DMS 273 treated with DMSO at 0.1 percent for 48 hours (cell line): ENCODE measurements at regions not wholly inside any gene's neighbourhood (a gene's known extent, or its start where the extent isn't known, plus 50 kb on each side); places are given as distances from the start of the nearest gene placed in this dataset.

Source experiments
- DNase-seq: peaks from one replicate; lab custom pipeline; 2025; lab: John Stamatoyannopoulos, UW

GRCh38 chr12:87157791-87158190 is 871.4 kb downstream of the C12orf50 start:
- no peak for DNase-seq

GRCh38 chr12:87155621-87156020 is 873.6 kb downstream of the C12orf50 start:
- DNase-seq: no peak

GRCh38 chr12:87152841-87153528 is 876.2 kb downstream of the C12orf50 start:
- peak; percentile 45 for DNase-seq

- DNase-seq: no peak
These were observed 877.1 kb downstream of the C12orf50 start for GRCh38 chr12:87152075-87152474.

GRCh38 chr12:87150969-87151662 is 878.1 kb downstream of the C12orf50 start:
- no peak for DNase-seq

- DNase-seq: no peak
These were observed 886.2 kb upstream of the MGAT4C start for GRCh38 chr12:87142342-87142741.

GRCh38 chr12:87141091-87141490 is 884.9 kb upstream of the MGAT4C start:
- no peak for DNase-seq

GRCh38 chr12:87140262-87140661 is 884.1 kb upstream of the MGAT4C start:
- DNase-seq: no peak

- DNase-seq: no peak
These were observed 881.0 kb upstream of the MGAT4C start for GRCh38 chr12:87137220-87137619.

GRCh38 chr12:87136330-87136976 is 880.3 kb upstream of the MGAT4C start:
- DNase-seq: no peak

- peak; percentile 2 for DNase-seq
These were observed 871.1 kb upstream of the MGAT4C start for GRCh38 chr12:87127272-87127671.

- DNase-seq: no peak
These were observed 865.7 kb upstream of the MGAT4C start for GRCh38 chr12:87121896-87122295.

- DNase-seq: peak; percentile 33
These were observed 864.2 kb upstream of the MGAT4C start for GRCh38 chr12:87120440-87120839.

GRCh38 chr12:87119713-87120112 is 863.5 kb upstream of the MGAT4C start:
- DNase-seq: peak; percentile 45

GRCh38 chr12:87117526-87117925 is 861.3 kb upstream of the MGAT4C start:
- no peak for DNase-seq

GRCh38 chr12:87116780-87117179 is 860.6 kb upstream of the MGAT4C start:
- DNase-seq: no peak

GRCh38 chr12:87112571-87113345 is 856.6 kb upstream of the MGAT4C start:
- DNase-seq: no peak

- no peak for DNase-seq
These were observed 851.6 kb upstream of the MGAT4C start for GRCh38 chr12:87107766-87108165.

GRCh38 chr12:87107270-87107669 is 851.1 kb upstream of the MGAT4C start:
- no peak for DNase-seq

- DNase-seq: peak; percentile 33
These were observed 839.9 kb upstream of the MGAT4C start for GRCh38 chr12:87096082-87096585.

GRCh38 chr12:87094356-87094755 is 838.2 kb upstream of the MGAT4C start:
- DNase-seq: no peak

- no peak for DNase-seq
These were observed 836.2 kb upstream of the MGAT4C start for GRCh38 chr12:87092421-87092820.
